PC-3 (cell line): ENCODE measurements at regions not wholly inside any gene's neighbourhood (a gene's known extent, or its start where the extent isn't known, plus 50 kb on each side); places are given as distances from the start of the nearest gene placed in this dataset.

Source experiments
- ATAC-seq: fragments of 200-7000 bp; cut with Tn5 transposase; 2 replicates; pipeline ENCODE4 v1.9.1; 2020; ENCODE audit warnings: mild to moderate bottlenecking, moderate library complexity
- BruUV-seq: library from RNA; stranded (reverse); fragments of 400-500 nt; replicated peaks from 2 replicates; lab custom pipeline; 2021; lab: Mats Ljungman, UMichigan
- CTCF ChIA-PET: fragments of 300-600 bp; sonication (Branson Sonifier 250); formaldehyde crosslinking; loops from one replicate; lab custom pipeline; 2022; ENCODE audit warnings: antibody characterized with exemption; lab: Charles Lee
- POLR2A ChIA-PET: fragments of 300-600 bp; sonication (Branson Sonifier 250); formaldehyde crosslinking; loops from one replicate; lab custom pipeline; 2022; ENCODE audit warnings: antibody characterized with exemption; ENCODE audit not compliant: unreplicated experiment; lab: Charles Lee
- DNase-seq: peaks from one replicate; pipeline ENCODE4 v3.0.0-alpha.2; 2015
- H2AFZ ChIP-seq: fragments of 300-600 bp; sonication (generic); 2 replicates; pipeline ENCODE4 v1.6.0; 2016; ENCODE audit warnings: antibody characterized with exemption, low read length
- H3F3A ChIP-seq: fragments of 300-600 bp; sonication (generic); one replicate; pipeline ENCODE4 v1.6.0; 2017; ENCODE audit warnings: antibody characterized with exemption, low read length, control low read depth, mild to moderate bottlenecking; ENCODE audit not compliant: unreplicated experiment
- H3K27ac ChIP-seq: fragments of 300-600 bp; sonication (generic); 2 replicates; pipeline ENCODE4 v1.5.1; 2016; ENCODE audit warnings: mild to moderate bottlenecking, low read length
- H3K27me3 ChIP-seq: fragments of 300-600 bp; sonication (generic); 2 replicates; pipeline ENCODE4 v1.6.1; 2016; ENCODE audit warnings: low read length, mixed read lengths
- H3K36me3 ChIP-seq: fragments of 300-600 bp; sonication (generic); 2 replicates; pipeline ENCODE4 v1.6.1; 2016; ENCODE audit warnings: low read depth, mixed run types, low read length, mixed read lengths
- H3K4me1 ChIP-seq: fragments of 300-600 bp; sonication (generic); 2 replicates; pipeline ENCODE4 v1.5.1; 2016; ENCODE audit warnings: low read length; ENCODE audit not compliant: insufficient read depth
- H3K4me2 ChIP-seq: fragments of 300-600 bp; sonication (generic); 2 replicates; pipeline ENCODE4 v1.6.0; 2016; ENCODE audit warnings: low read length
- H3K4me3 ChIP-seq: fragments of 300-600 bp; sonication (generic); 2 replicates; pipeline ENCODE4 v1.5.1; 2016; ENCODE audit warnings: mild to moderate bottlenecking, low read length, mixed read lengths
- H3K79me2 ChIP-seq: fragments of 300-600 bp; sonication (generic); 2 replicates; pipeline ENCODE4 v1.6.1; 2017; ENCODE audit warnings: low read length, mixed read lengths
- H3K9ac ChIP-seq: fragments of 300-600 bp; sonication (generic); 2 replicates; pipeline ENCODE4 v1.6.0; 2016; ENCODE audit warnings: mild to moderate bottlenecking, low read length
- H3K9me2 ChIP-seq: fragments of 300-600 bp; sonication (generic); replicated peaks from 2 replicates; pipeline ENCODE4 v1.6.1; 2016; ENCODE audit warnings: mixed run types, low read length, mixed read lengths
- H3K9me3 ChIP-seq: fragments of 300-600 bp; sonication (generic); 2 replicates; pipeline ENCODE4 v1.6.1; 2016; ENCODE audit warnings: low read length, mixed read lengths
- H4K20me1 ChIP-seq: fragments of 300-600 bp; sonication (generic); 2 replicates; pipeline ENCODE4 v1.6.1; 2016; ENCODE audit warnings: low read length, mixed read lengths
- EZH2 ChIP-seq: fragments of 300-600 bp; sonication (generic); IDR thresholded peaks from one replicate; pipeline ENCODE4 v1.6.1; 2017; ENCODE audit warnings: antibody characterized with exemption, mild to moderate bottlenecking, low read length; ENCODE audit not compliant: unreplicated experiment
- EZH2phosphoT487 ChIP-seq: fragments of 300-600 bp; sonication (generic); IDR thresholded peaks from 2 replicates; pipeline ENCODE4 v1.6.1; 2018; ENCODE audit warnings: mild to moderate bottlenecking, antibody characterized with exemption, low read length, borderline replicate concordance
- intact Hi-C: fragments of 100-400 bp; cut with micrococcal nuclease; formaldehyde crosslinking; loops from 2 replicates; pipeline ENCODE4 v1.9.0; 2023
- TF ChIP-seq, protein P1 (sequence below): fragments of 300-600 bp; sonication (generic); conservative IDR thresholded peaks from 2 replicates; pipeline ENCODE4 v1.5.1; 2017; ENCODE audit warnings: antibody characterized with exemption, low read depth, mild to moderate bottlenecking, low read length

DNA sequence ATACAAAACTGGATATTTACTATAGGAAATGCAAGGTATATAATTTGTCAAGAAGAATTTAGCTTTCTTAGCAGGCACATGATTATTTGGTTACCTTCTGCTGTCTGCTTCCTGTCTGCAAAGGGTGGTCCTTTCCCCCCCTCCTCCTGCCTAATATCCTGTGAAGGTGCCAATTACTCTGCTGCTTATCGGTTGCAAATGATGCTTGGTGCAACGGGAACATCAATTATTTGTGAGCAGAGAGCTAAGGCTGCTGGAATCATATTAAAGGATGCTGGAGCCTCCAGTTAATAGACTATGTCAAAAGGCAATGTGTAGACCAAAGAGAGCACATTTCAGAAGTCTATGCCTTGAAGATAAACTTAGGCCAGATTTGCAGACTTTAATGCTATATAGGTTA, 443.7 kb upstream of the ONECUT1 start:
- ChIA-PET POLR2A (no interaction called here), CTCF (no interaction called here)
- no peak overlapping the region for H2AFZ ChIP-seq
- DNase-seq = no peak
- H3F3A ChIP-seq = no peaks in the 10 kb centered on the region
- H3K9ac ChIP-seq = no peak overlapping the region
- no peaks in the 10 kb centered on the region for H3K79me2 ChIP-seq
- no peak overlapping the region for H3K4me3 ChIP-seq
- intact Hi-C loops = no loop called here
- H3K9me3 ChIP-seq = no peaks in the 10 kb centered on the region
- no peak overlapping the region for H3K4me2 ChIP-seq
- no peaks in the 10 kb centered on the region for H3K9me2 ChIP-seq
- no peaks in the 10 kb centered on the region for H3K4me1 ChIP-seq
- H3K27me3 ChIP-seq = no peaks in the 10 kb centered on the region; the same call in 1 of the 2 replicates
- no peak for TF ChIP-seq EZH2
- TF ChIP-seq EZH2phosphoT487 = no peak
- TF ChIP-seq, protein P1, sequence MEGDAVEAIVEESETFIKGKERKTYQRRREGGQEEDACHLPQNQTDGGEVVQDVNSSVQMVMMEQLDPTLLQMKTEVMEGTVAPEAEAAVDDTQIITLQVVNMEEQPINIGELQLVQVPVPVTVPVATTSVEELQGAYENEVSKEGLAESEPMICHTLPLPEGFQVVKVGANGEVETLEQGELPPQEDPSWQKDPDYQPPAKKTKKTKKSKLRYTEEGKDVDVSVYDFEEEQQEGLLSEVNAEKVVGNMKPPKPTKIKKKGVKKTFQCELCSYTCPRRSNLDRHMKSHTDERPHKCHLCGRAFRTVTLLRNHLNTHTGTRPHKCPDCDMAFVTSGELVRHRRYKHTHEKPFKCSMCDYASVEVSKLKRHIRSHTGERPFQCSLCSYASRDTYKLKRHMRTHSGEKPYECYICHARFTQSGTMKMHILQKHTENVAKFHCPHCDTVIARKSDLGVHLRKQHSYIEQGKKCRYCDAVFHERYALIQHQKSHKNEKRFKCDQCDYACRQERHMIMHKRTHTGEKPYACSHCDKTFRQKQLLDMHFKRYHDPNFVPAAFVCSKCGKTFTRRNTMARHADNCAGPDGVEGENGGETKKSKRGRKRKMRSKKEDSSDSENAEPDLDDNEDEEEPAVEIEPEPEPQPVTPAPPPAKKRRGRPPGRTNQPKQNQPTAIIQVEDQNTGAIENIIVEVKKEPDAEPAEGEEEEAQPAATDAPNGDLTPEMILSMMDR = no peak
- H3K27ac ChIP-seq = no peak overlapping the region
- no peaks in the 10 kb centered on the region for H3K36me3 ChIP-seq
- no peak for ATAC-seq
- no TSS peak for BruUV-seq
- H4K20me1 ChIP-seq = no peaks in the 10 kb centered on the region

- CTCF ChIA-PET = no interaction called here
- H3K27me3 ChIP-seq = peaks cover 11% of the 10 kb centered on the region; the same call in 1 of the 2 replicates
- POLR2A ChIA-PET = no interaction called here
These were observed 440.3 kb upstream of the ONECUT1 start for GRCh38 chr15:53230473-53230872.

GRCh38 chr15:53226559-53226958, 436.4 kb upstream of the ONECUT1 start:
- Histone ChIP-seq H3K4me1 (no peaks in the 10 kb centered on the region), H3K79me2 (no peaks in the 10 kb centered on the region), H3K9me2 (no peaks in the 10 kb centered on the region), H3K9me3 (no peaks in the 10 kb centered on the region), H4K20me1 (no peaks in the 10 kb centered on the region), H3F3A (no peaks in the 10 kb centered on the region), H3K36me3 (no peaks in the 10 kb centered on the region), H3K4me2 (no peak overlapping the region), H3K27ac (no peak overlapping the region), H3K9ac (no peak overlapping the region), H3K27me3 (peaks cover 11% of the 10 kb centered on the region; the same call in 1 of the 2 replicates), H3K4me3 (no peak overlapping the region), H2AFZ (no peak overlapping the region)
- ChIA-PET POLR2A (no interaction called here), CTCF (no interaction called here)
- DNase-seq (no peak), ATAC-seq (no peak)
- TF ChIP-seq EZH2phosphoT487 (no peak), EZH2 (no peak)
- TF ChIP-seq, protein P1 = no peak
- no TSS peak for BruUV-seq
- intact Hi-C loops = no loop called here

More at GRCh38 chr15:53230473-53230872, 440.3 kb upstream of the ONECUT1 start:
- Histone ChIP-seq H3F3A (no peaks in the 10 kb centered on the region), H4K20me1 (no peaks in the 10 kb centered on the region), H3K9ac (no peak overlapping the region), H3K27ac (no peak overlapping the region), H3K9me2 (no peaks in the 10 kb centered on the region), H3K36me3 (no peaks in the 10 kb centered on the region), H3K4me3 (no peak overlapping the region), H3K9me3 (no peaks in the 10 kb centered on the region), H3K79me2 (no peaks in the 10 kb centered on the region), H3K4me1 (no peaks in the 10 kb centered on the region), H3K4me2 (no peak overlapping the region), H2AFZ (no peak overlapping the region)
- TF ChIP-seq EZH2phosphoT487 (no peak), EZH2 (no peak)
- TF ChIP-seq, protein P1 = no peak
- intact Hi-C loops = no loop called here
- no peak for DNase-seq
- no peak for ATAC-seq
- BruUV-seq = no TSS peak
